ENCODE measurements at regions not wholly inside any gene's neighbourhood (a gene's known extent, or its start where the extent isn't known, plus 50 kb on each side); places are given as distances from the start of the nearest gene placed in this dataset.
"Not testable (repeated sequence)": the region's sequence is repeated elsewhere in the genome, so short reads cannot be mapped to it uniquely, and the experiment has no call there.

- no peak for DNase-seq
These were observed 273.5 kb upstream of the EDA2R start for GRCh38 chrX:66912417-66912816.

- DNase-seq: no peak
These were observed 263.2 kb upstream of the EDA2R start for GRCh38 chrX:66902081-66902480.

GRCh38 chrX:66900886-66901285 lies 262.0 kb upstream of the EDA2R start:
- DNase-seq: no peak

GRCh38 chrX:66892004-66892403 lies 253.1 kb upstream of the EDA2R start:
- no peak for DNase-seq

- DNase-seq: no peak
These were observed 250.5 kb upstream of the EDA2R start for GRCh38 chrX:66889418-66889817.

- no peak for DNase-seq
These were observed 243.2 kb upstream of the EDA2R start for GRCh38 chrX:66882101-66882500.

GRCh38 chrX:66876776-66877175 lies 237.9 kb upstream of the EDA2R start:
- no peak for DNase-seq

GRCh38 chrX:66872771-66873170 lies 233.9 kb upstream of the EDA2R start:
- no peak for DNase-seq

- DNase-seq: no peak
These were observed 224.8 kb upstream of the EDA2R start for GRCh38 chrX:66863721-66864120.

GRCh38 chrX:66833426-66833825 lies 194.5 kb upstream of the EDA2R start:
- DNase-seq: no peak

GRCh38 chrX:66815227-66815626 lies 176.3 kb upstream of the EDA2R start:
- DNase-seq: no peak

GRCh38 chrX:66794514-66794913 lies 155.6 kb upstream of the EDA2R start:
- not testable (repeated sequence) for DNase-seq

GRCh38 chrX:66766318-66766717 lies 127.4 kb upstream of the EDA2R start:
- DNase-seq: no peak

GRCh38 chrX:66760651-66761050 lies 121.8 kb upstream of the EDA2R start:
- no peak for DNase-seq

- DNase-seq: no peak
These were observed 117.8 kb upstream of the EDA2R start for GRCh38 chrX:66756717-66757116.

- no peak for DNase-seq
These were observed 112.4 kb upstream of the EDA2R start for GRCh38 chrX:66751136-66751782.

- not testable (repeated sequence) for DNase-seq
These were observed 105.6 kb upstream of the EDA2R start for GRCh38 chrX:66744519-66744918.

- DNase-seq: no peak
These were observed 92.5 kb upstream of the EDA2R start for GRCh38 chrX:66731398-66731797.

GRCh38 chrX:66728818-66729271 lies 90.0 kb upstream of the EDA2R start:
- peak; percentile 57 for DNase-seq

GRCh38 chrX:66717926-66718325 lies 79.0 kb upstream of the EDA2R start:
- no peak for DNase-seq

GRCh38 chrX:66698273-66699204 lies 59.7 kb upstream of the EDA2R start:
- DNase-seq: no peak

- DNase-seq: not testable (repeated sequence)
These were observed 53.6 kb upstream of the EDA2R start for GRCh38 chrX:66692512-66692911.
